SHP77 treated with DMSO at 0.1 percent for 48 hours (cell line): ENCODE measurements at regions not wholly inside any gene's neighbourhood (a gene's known extent, or its start where the extent isn't known, plus 50 kb on each side); places are given as distances from the start of the nearest gene placed in this dataset.
"Not testable (repeated sequence)": the region's sequence is repeated elsewhere in the genome, so short reads cannot be mapped to it uniquely, and the experiment has no call there.

Experiments used
- DNase-seq: peaks from one replicate; lab custom pipeline; 2025; lab: John Stamatoyannopoulos, UW

DNA sequence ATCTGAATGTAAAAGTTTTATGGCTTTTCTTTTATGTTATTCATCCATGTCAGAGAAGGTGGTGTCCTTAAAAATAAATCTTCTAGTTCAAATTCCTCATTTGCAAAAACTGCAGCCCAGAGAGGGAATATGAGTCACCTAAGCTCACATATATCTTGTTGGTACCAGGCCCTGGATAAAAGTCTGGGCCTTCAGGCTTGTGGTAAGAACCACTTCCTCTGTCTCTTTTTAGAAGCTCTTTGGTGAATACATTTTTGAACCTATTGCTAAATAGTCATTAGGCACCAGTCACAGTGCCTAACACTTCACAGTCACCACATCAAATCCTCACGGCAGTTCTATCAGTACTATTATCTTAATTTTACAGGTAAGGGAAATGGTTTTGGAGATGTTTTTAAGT lies 199.2 kb downstream of the KCNS3 start:
- no peak for DNase-seq

DNA sequence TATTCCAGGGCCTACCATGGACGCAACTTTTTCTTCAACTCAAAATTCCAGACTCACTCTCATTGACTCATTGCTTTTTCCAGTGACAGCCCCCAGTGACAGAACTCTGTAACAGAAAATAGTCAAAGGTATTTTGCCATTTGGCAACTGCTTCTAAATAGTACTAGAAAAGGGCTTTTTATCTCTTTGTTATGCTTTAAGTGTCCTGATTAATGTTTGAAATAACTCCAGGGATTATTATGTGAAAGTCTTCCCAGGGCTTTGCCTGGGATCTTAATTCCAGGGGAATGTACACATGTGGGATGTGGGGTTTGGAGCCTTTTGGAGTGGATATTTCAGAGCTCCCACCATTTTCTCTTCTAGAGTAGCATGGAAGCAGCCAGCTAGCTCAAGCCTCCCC lies 198.8 kb downstream of the KCNS3 start:
- DNase-seq = no peak

DNA sequence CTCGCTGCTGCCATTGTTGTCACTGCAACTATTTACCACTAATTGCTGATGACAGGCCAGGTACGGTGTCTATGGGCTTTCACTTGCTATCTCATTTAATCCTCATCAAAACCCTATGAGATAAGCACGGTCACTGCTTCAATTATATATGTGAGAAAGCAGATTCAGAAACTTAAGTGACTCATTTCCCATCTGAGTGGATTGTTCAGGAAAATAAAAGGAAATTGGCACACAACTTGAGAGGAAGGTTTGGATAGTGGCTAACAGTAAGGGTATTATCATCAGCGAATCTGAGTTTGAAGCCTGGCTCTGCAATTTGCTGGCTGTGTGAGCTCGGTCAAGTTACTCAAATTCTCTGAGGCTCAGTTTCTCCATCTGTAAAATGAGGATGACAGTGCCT lies 196.0 kb downstream of the KCNS3 start:
- DNase-seq = no peak

DNA sequence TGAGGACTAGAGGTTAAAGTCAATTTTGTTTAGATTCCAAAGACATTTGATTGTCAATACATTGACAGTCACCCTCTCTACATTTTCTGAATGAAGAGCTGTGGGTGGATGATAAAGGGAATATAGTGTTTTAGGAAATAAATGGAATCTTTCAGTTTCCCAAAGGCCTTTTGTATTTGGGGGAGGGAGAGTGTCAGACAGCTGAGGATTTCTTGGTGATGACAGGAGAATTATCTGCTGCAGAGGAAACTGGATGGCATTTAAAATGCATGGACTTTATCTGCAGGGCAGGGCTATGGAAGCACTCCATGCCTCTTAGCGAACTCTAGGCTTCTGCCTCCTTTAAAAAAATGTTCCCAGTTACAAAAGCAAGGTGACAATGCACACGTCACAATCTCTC lies 195.1 kb downstream of the KCNS3 start:
- DNase-seq = no peak

DNA sequence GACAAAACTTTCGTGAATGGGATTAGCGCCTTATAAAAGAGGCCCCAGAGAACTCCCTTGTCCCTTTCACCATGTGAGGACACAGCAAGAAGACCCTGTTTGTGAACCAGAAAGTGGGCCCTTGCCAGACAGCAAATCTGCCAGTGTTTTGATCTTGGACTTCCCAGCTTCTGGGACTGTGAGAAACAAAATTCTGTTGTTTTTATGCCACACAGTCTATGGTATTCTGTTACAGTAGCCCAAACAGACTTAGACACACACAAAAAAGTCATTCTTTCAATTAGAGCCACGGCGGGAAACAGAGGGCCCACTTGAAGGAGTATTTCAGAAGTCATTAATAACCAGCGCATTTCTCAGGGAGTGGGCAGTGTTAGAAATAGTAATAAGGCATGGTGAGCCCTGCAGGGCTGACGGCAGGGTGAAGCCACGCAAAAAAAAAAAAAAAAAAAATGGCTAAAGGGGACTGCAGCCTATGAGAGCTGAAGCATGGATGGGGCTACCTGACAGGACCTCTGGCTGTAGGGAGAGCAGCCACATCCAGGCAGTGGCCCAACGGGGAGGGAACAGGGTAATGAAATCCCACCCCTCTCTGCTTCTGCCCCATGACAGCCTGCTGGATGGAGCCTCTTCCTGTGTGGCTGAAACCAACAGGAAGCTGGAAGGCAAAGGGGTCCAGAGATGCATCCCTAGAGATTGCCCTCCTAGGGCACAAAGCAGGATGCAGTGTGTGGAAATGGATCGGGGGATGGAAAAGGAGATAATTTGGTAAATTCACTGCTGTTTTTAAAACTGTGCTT lies 189.3 kb downstream of the KCNS3 start:
- DNase-seq = no peak

DNA sequence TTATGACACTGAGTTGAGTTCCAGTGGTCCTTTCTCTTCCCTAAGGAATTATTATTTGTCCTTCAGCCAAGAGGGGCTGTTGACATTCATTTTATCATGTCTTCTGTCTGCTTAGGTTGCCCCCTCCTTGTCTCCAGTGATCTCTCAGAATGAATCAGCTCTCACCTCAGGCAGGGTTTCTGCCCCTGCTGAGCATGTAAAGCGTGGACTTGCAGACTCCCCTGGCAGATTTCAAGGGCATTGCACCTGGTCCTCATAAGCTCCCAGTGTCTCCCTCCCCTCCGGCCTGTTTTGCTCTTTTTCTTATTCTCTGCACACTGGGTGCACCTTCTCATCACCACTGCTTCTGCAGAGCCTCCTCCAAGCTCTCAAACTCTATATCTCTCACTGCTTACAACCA lies 188.4 kb downstream of the KCNS3 start:
- no peak for DNase-seq

DNA sequence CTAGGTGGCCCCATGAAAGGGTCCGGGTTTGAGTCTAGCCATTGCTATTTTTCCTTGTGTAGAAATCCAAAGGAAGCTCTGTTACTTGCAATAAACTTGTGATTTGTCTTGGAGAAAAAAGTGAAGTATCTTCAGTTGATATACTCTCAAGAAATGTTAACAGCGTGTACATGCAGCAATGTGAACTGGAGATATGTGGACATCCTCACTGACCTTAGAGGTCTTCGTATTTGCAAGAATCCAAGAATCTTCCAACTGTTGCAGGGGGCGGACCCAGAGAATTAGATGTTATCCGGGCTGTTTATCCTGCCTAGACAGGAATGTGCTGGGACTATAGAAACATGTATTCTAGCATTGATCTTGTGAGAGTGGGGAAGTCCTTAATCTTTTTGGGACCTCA lies 187.6 kb downstream of the KCNS3 start:
- no peak for DNase-seq

DNA sequence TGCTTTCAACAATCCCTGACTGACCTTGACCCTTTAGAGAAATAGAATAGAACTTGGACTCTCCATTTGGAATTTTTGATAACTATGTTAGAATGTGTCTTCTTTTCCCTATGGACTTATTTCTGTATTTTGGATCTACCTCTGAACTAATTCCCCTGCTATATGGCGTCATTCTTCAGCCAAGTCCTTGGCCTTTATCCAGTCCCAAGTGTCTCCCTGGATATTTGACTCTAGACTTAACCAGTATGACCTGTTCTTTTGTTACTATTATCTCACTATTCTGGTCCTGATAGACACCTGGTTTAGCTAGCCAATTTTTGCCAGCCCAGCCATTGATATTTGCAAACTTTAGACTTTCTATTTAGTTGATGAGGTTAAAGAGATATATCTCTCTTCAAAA lies 186.8 kb downstream of the KCNS3 start:
- no peak for DNase-seq

DNA sequence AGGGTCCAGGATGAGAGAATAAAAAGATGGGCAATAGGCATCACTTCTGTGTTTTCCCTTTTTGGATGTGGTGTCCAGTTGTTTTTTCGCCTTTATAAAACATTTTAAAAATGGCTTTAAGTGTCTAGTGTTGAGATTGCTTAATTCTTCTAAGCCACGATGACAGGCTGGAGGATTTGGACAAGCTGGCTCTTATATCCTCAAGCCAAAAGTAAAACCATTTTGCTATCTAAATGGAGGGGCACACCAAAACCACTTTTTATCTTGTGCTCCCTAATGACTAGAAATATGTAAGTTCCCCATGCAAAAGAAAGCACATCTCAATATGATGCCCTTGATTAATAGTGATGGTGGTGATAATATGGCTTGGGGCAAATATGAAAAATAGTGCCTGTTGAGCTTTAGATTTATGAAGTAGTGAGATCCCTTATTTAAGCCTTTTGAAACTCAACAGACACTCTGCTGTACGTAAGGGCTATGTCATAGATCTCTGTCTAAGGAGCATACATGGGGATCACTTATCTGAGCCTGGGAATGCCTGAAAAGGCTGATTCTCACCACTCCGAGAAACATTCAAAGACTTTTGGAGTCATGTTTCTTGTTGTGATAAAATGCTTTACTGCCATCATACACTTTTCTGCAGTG lies 185.5 kb downstream of the KCNS3 start:
- no peak for DNase-seq

DNA sequence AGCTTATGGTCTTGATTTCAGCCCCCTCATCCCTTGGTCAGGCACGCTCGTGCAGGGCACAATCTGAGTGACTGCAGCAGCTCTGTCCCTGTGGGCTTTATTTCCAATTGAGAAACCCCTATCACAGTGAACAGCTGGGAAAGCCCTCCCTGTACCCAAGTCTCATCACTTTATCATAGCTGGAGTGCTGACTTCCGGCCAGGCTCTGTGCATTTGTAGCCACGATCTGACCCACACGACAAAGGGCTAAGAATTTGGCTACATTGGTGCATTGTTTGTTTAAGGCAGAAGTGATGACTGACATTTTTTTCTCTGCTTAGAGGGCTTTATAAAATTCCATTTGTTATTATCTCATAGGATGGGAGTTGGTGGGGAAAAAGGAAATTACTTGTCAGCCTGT lies 184.4 kb downstream of the KCNS3 start:
- no peak for DNase-seq

DNA sequence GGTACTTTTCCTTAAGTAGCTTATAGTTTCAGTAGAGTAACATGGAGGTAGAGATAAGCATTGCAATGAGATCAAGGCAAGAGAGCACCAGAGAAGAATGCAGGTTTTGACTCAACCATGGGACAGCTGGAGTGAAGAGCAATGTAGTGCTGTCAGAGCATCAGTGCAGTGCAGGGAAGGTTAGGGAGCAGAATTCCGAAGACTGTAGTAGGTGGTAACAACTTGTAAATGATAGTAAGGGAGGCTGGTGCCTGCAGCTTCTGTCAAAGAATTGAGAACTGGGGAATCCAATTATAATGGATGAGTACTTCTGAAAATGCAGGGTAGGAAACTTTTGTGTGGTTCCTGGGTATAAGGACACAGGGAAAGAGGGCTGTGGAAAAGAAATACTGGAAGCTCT lies 183.2 kb downstream of the KCNS3 start:
- no peak for DNase-seq

DNA sequence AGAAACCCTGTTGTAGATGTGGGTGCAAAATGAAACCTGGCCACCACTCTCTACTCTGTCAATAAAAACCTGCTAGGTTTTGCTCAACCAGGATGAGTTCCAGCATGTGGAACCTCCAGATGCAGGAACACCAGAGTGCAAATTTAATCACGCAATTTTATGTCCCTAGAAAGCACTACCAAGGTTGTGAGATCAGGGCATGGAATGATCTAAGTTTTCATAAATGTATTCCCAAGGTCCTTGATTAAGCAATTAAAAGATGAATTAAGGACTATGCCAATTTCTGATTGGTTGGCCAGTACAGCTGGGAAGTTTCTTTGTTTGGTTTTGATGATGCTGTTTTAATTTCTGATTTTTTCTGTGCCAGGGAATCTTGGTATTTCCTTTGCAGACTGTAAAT lies 179.2 kb downstream of the KCNS3 start:
- DNase-seq = no peak

DNA sequence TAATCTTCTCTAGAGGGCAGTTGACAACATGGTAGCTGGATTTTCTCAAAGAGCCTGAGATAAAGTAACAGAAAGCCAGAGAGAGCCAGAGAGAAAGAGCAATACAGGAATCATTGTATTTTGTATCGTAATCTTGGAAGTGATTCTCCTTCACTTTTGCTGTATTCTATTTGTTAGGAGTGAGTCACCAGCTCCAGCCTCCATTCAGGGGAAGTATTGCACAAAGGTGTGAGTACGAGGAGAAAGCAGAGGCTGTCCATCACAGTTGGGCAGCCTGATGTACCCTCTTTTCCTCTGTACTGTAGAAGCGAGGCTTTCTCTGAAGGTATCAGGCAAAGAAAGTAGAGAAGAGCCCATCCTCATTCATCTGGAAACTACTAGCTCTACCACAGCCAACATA lies 176.8 kb downstream of the KCNS3 start:
- no peak for DNase-seq

DNA sequence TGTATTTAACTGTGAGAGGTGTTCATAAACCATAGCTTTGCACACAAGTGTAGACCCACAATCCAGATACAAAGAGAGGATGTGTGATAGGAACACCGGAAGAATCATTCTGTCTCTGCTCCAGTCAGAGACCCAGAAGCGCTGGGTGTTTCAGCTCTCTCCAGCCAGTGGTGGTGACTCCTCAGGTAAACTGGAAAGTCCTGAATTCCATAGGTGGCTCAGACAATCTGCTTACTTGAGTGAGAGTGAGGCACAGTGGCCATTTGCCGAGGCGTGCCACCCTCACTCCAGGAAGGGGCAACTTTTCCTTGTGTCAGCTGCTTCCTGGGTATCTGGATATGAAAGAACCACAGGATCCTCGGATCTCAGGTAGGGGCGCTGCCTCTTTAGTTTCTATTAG lies 171.5 kb downstream of the KCNS3 start:
- DNase-seq = no peak

DNA sequence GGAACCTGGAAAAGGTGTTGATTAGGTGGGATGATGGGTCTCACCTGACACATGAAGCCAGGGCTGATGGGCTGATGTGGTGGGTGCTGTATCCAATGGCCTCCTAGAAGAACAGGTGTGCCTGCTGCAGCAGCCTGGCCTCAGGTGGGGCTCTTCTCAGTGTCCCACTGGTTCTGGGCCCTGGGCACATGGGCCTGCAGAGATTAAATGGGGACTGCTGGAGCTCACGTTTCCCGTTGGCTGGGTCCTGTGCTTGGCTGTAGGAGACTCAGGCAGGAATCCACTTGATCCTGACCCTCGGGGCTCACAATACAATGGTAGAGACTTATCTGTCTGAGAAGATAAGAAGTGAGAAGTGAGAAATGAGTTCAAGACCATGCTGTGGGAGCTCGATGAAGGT lies 170.9 kb downstream of the KCNS3 start:
- DNase-seq = no peak

DNA sequence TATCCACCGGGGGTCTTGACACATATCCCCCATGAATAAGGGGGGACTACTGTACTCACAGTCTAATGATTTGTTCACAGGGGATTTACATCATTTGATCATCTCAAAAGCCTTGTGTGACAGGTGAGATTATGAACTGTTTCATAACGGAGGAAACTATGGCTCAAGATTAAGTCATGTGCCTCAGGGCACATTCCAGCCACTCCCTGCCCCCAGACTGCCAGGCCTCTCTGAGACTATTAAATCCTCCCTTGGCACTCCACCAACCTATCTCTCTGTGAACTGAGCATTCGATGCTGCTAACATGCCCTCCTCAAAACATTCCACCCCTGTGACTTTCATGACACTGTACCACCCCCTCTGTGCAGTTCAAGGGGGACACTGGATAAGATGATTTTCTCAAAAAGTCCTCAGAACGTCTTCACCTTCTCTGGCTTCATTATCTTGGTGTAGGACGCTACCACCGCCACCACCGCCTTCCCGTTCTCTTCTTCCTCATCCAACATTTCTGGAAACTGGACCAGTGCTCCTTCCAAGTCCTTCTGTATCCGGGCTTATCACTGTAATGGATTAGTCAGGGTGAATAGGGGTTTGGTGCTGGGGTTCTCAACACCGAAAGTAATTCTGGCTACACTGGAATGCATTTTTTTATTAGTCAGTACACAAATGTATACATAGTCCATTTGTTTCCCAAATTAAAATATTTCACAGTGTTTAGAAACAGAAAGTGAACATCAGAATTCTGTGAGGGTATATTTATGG lies 169.6 kb downstream of the KCNS3 start:
- DNase-seq = no peak

DNA sequence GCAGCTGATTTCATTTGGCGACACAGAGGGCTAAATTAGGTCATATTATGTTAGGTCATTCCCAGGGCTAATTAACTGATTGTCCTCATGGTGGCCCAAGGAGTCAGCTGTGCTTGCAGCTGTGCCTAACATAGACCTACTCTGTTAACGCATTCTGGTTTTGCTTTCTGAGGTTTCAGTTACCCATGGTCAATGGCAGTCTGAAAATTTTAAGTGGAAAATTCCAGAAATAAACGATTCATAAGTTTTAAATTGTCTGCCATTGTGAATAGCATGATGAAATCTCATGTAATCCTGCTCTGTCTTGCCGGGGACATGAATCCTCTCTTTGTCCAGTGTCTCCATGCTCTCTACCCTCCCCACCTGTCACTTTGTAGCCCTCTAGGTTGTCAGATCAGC lies 168.7 kb downstream of the KCNS3 start:
- no peak for DNase-seq

DNA sequence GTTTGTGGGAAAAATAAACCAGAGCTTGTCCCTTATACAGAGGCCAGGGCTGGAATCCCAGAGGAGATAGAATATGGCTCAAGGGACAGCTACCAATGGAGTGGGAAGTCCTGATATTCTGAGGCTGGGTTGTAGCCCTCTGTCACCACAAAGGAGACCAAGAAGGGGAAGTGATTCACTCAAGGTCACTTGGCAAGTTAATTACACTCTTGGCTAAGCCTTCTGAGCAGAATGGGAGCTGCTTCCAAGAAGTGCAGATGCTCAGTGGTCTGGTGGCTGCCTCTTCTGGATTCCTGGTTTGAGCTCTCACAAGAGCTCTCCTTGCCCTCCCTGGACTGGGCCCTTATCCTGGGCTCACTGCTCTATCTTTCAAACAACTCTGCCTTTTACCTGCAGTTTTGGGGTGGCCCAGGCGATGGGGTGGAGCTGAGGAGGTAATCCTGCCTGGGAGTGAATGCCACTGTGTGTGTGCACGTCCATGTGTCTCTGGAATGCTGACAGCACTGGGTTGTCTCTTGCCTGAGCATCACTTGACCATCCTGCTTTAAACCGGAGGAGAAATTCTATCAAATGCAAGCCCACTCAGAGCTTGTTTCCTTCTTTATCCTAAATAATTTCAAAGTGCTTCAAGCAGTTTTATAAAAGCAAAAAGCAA lies 168.2 kb downstream of the KCNS3 start:
- DNase-seq = no peak

DNA sequence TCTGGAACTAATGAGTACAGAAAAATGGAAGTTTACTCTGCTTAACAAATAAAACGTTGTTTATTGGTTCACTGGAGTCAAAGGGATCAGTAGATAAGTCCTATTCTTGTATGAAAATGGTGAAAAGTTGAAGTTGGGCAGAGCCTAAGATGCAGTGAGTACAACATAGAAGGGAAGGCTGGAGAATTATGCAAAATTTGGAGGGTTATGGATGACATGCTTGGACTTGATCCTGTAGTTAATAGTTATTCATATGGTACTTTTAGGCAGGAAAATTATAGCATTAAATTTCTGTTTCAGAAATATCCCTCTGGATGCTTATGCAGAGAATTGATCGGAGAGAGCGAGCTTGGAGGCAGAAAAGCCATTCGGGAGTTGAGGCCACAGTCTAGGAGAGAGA lies 167.6 kb downstream of the KCNS3 start:
- no peak for DNase-seq

DNA sequence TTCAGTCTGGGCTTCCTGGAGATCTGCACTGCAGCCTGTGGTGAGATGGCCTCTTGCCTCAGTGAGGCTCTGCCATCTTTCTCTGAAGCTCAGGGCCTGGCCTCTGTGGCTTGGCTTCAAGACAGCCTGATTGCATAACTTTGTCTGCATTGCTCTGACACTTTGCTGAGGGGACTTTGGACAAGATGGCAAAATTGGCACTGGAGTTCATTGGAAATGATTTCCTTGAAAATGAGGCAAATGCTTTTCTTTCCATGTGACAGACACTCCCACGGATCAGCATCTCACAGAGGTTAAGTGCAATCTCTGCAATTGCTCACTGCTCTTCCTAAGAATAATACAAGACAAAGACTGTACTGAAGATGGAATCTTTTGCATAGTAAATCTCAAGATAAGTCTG lies 166.8 kb downstream of the KCNS3 start:
- no peak for DNase-seq

DNA sequence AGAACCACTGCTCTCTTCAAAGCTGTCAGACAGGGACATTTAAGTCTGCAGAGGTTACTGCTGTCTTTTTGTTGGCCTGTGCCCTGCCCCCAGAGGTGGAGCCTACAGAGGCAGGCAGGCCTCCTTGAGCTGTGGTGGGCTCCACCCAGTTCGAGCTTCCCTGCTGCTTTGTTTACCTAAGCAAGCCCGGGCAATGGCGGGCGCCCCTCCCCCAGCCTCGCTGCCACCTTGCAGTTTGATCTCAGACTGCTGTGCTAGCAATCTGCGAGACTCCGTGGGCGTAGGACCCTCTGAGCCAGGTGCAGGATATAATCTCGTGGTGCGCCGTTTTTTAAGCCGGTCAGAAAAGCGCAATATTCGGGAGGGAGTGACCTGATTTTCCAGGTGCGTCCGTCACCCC lies 138.9 kb downstream of the KCNS3 start:
- not testable (repeated sequence) for DNase-seq

DNA sequence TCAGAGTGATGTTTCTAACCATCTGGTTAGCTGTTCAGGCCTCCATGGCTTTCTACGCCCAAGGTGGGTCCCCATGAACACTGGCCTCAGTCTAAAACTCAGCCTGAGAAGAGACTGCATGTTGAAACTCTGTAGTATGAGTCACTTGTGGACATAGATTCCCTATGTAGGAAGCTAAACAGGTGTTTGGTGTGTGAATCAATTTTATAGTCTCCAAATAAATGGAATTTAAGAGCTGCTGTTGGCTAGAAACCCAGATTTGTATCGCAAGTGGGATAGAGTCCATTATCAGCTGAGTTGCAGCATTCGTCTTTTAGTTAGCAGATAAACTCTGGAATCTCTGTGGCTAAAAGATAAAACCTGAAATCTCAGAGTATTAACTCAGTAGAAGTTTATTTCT lies 131.4 kb downstream of the KCNS3 start:
- DNase-seq = no peak

DNA sequence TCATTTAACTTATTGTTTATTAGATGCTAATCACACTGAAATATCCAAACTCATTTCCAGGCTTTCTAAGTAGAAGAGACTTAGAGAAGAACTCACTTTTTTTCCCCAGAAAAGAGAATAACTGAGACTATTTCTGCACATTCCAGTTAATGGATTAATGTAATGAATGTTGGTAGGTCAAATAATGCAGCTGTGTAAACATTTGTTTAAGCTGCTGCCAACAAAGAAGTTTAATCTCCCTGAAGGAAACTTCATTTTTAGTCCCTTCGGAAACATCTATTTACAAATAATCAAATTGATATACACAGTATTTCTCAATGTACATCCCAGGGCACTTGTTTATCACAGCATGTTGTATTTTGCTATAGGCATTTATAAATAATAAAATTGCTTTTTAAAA lies 126.9 kb downstream of the KCNS3 start:
- DNase-seq = no peak
